SK-N-MC (cell line): ENCODE measurements at regions not wholly inside any gene's neighbourhood (a gene's known extent, or its start where the extent isn't known, plus 50 kb on each side); places are given as distances from the start of the nearest gene placed in this dataset.
"Not testable (repeated sequence)": the region's sequence is repeated elsewhere in the genome, so short reads cannot be mapped to it uniquely, and the experiment has no call there.

Experiments
- EZH2 ChIP-seq: fragments of 200-600 bp; sonication (generic); IDR thresholded peaks from one replicate; pipeline ENCODE4 v1.6.1; 2017; ENCODE audit warnings: antibody characterized with exemption
- FOXP2 ChIP-seq: optimal IDR thresholded peaks from 2 replicates; pipeline ENCODE3; 2011; ENCODE audit warnings: mild to moderate bottlenecking, moderate library complexity; ENCODE audit not compliant: insufficient read depth; ENCODE audit errors: extremely low read length, control extremely low read depth
- POLR2AphosphoS5 ChIP-seq: IDR thresholded peaks from 2 replicates; pipeline ENCODE4 v1.6.1; 2012; ENCODE audit warnings: mild to moderate bottlenecking, low read depth, low read length, borderline replicate concordance

DNA sequence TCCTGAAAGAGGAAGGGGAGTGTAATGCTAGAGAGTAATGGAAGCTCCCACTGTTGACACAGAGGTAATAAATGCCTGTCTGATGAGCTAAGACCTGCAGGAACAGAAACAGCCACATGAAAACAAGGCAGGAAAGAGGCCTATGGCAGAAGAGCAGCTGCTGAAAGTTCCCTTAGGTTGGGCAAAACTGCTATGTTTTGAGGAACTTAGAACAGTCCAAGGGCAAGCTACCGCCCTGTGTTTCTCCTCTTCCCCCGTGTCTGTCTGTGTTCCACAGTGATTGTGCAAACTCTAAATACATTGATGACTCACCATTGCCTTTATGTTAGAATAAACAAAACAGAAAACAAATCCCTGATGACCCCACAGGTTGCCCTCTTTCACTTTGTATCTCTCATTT, 516.6 kb downstream of the GOLGA6L6 start:
- TF ChIP-seq POLR2AphosphoS5, EZH2, FOXP2: not testable (repeated sequence)
